ENCODE measurements at regions not wholly inside any gene's neighbourhood (a gene's known extent, or its start where the extent isn't known, plus 50 kb on each side); places are given as distances from the start of the nearest gene placed in this dataset.
"Not testable (repeated sequence)": the region's sequence is repeated elsewhere in the genome, so short reads cannot be mapped to it uniquely, and the experiment has no call there.

GRCh38 chr15:85260526-85260925, 119.9 kb upstream of the AKAP13 start:
- TF ChIP-seq EP300 (IDR thresholded peaks at IDR 0.05; ENCODE audit: low read depth); CTCF (IDR thresholded peaks at IDR 0.05): not testable (repeated sequence)
